Stimulated activated CD8-positive, alpha-beta memory T cell treated with anti-CD3 and anti-CD28 coated beads, Interleukin-2, amount 100 ng/mL, for 1 hour (primary cell): ENCODE measurements at regions not wholly inside any gene's neighbourhood (a gene's known extent, or its start where the extent isn't known, plus 50 kb on each side); places are given as distances from the start of the nearest gene placed in this dataset.
"Not testable (repeated sequence)": the region's sequence is repeated elsewhere in the genome, so short reads cannot be mapped to it uniquely, and the experiment has no call there.

Source experiments
- DNase-seq, 2 donors: peaks; one replicate each; pipeline ENCODE4 v3.0.0-alpha.2; 2020; ENCODE audit warnings: low read depth in 2 of 2

GRCh38 chr20:30295967-30296366, 961.5 kb upstream of the DEFB115 start:
- DNase-seq: not testable (repeated sequence)

- DNase-seq: not testable (repeated sequence)
Measured at GRCh38 chr20:30297878-30298595, 959.4 kb upstream of the DEFB115 start.

DNA sequence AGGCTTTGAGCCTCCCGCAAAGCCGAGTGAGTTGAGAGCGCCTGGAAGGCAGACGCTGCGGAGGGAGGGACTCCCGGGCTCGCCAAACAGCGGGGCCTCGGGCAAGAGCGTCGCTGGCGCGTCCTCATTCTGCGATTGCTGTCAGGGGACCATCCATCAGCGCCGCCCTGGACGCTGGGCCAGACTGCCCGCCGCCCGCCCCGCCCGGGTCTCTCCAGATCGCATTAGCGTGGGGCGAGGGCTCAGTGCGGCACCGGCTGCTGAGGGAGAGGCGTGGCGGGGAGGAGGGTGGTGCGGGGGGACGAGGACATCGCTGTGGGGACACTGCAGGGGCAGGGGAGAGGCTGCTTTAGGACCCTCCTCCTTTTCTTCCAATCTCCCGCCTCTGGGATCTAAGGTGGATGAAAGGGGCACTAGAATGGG, 957.2 kb upstream of the DEFB115 start:
- DNase-seq: not testable (repeated sequence)

DNA sequence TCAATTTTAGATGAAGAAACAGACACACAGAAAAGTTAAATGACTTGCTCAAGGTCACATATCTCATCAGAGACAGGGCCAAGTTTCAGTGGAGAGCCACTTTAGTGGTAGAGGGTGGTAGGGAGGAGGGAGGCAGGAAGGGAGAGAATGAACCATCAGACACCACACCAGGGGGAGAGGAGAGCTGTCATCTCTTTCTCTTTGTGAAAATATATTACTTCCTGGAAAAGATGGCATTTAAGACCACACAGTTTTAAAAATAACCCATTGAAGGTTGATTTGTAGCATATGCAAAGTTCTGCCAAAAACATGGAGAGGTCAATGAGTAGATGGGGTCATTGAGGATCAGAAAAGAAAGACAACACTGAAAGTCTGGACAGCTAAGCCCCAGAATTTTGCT, 954.7 kb upstream of the DEFB115 start:
- not testable (repeated sequence) for DNase-seq

DNA sequence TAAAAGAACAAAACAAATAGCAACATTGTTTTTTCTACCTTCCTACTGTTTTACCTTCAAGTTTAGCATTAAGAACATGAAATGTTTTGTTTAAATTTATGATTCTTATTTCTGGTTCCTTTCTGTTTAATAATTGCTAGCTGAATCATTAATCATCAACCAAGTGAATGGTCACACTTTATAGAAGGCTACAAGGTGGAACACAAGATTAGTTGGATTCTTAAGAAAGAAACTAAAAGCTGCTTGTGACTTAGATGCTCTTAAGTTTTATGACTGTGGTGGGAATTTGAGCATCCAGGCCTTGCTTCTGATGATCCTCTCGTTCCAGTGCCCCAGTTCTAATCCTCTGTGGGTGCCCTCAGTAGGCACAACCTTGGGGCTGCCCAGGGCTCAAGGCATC, 947.5 kb upstream of the DEFB115 start:
- not testable (repeated sequence) for DNase-seq

GRCh38 chr20:30310385-30310784, 947.1 kb upstream of the DEFB115 start:
- not testable (repeated sequence) for DNase-seq

GRCh38 chr20:30312220-30312619, 945.2 kb upstream of the DEFB115 start:
- DNase-seq: not testable (repeated sequence)

DNA sequence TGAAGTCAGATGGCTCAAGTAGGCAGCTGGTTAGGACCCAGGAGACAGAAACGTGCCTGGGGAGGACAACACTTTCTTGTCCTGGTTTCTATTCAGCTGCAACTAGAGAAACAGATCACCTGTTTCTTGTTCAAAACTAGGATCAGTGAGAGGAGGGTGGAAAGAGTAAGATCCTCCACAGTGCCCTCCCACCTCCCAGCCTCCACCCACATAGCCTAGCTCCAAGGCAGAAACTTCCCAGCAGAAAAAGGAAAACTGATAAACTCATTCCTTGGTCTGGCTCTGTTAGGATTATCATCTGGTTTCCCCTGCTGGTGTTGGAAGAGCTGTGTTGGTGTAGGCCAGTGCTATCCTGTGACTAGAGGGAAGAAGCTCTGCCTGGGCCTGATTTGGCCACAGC, 943.8 kb upstream of the DEFB115 start:
- not testable (repeated sequence) for DNase-seq

GRCh38 chr20:30316063-30316462, 941.4 kb upstream of the DEFB115 start:
- not testable (repeated sequence) for DNase-seq

DNA sequence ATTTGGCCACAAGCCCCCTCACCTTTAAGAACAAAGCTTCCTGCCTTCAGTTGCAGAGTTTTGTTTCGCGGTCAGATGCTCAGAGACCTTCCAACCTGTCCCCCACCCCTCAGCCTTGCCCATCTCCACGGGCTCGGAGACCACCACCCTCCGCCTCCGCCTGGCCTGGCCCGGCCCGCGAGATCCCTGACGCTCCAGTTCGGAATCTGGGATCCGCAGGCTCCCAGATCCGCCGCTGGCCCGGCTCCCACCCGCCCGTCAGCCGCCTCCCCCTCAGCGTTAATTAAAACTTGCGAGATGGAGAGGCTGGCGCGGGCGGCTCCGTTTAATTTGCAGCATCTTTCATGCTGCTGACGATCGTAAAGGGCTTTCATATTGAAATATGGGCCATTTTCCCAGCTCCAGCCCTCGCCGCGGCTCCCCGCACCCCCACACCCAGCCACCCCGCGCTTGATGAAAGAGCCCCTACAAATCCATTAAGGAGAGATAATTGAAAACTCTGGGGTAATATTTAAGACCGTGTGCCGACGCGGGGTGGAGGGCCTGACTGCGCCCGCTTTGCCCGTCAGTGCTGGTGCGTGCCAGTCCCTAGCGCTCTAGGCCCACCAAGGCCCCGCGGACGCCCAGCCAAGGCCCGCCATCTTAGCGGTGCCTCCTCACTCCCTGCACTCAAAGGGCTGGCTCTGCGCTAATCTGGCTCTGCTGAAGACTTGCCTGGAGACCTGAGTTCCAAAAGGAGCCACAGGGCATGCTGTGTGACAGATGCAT, 940.7 kb upstream of the DEFB115 start:
- not testable (repeated sequence) for DNase-seq

GRCh38 chr20:30333744-30334143, 923.7 kb upstream of the DEFB115 start:
- not testable (repeated sequence) for DNase-seq

DNA sequence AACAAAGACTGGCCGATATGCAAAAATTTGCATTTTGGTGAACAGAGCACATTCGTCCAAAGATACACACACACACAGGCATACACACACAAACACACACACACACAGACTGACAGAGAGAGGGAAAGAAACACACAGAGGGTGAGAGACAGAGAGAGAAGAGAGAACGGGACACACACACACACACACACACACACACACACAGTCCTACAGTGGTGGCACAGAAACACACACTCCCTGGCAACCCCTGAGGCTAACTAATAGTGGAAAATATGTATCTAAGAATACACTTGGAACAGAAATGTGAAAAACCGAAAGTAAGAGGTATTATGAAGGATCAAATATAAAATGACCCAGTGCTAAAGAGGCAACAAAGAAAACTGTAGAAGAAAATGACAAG, 919.9 kb upstream of the DEFB115 start:
- DNase-seq: not testable (repeated sequence)

DNA sequence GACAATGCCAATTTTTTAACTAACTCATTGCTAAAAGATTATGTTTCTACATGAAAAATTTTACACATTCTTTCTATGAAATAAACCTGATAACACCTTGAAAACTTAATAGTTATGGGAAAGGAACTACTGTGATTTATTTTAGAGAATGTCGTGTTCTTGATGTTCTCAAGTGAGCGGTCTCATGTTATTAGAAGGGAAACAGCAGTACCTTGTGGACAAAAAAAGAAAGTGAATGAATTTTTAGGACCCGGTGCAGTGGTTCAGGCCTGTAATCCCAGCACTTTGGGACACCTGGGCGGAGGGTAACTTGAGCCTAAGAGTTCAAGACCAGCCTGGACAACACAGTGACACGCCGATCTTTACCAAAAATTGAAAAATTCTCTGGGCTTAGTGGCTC, 908.5 kb upstream of the DEFB115 start:
- DNase-seq: not testable (repeated sequence)

DNA sequence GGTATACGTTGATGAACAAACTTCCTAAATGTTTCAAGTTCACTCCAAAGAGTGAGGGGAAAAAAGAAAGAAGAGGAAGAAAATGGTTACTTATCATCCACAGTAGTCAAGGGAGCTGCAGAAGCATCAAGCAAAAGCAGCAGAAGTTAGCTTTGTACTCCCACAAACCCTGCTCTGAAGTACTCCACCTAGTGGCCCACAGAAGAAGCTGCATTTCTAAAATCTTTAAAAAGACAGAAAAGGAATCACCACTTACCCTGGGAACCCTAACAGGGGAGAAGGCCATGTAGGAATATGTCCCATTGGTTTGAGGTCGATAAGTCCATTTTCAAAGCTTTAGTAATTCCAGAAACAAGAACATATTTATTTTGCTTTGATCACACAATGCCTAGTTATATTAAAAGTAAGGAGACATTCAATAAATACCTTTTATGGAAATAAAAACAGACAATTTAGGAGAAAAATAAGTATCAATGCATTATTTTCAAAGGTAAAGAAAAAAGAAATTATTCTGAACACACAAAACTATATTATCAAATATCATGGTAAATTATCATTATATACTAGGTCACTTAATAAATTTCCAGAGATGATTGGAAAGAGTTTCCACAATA, 900.5 kb upstream of the DEFB115 start:
- not testable (repeated sequence) for DNase-seq

DNA sequence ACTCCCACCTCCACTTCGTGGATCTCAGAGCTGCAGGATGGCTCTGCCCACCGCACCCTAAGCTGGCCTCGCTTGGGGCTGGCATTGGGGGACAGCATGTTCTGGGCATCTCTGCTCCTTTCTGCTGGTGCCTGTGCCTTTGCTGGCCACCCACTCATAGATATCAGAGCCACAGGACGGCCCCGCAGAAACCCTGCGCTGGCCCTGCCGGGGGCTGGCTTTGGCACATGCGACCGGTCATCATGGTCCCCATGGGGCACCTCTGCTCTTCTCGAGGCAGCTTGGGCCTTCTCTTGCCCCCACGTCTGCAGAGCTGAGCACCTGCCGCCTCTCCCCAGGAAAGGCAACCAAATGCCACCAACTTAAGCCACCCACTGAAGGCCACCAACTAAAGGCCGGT, 895.7 kb upstream of the DEFB115 start:
- not testable (repeated sequence) for DNase-seq

- DNase-seq: not testable (repeated sequence)
Measured at GRCh38 chr20:30376430-30376766, 881.1 kb upstream of the DEFB115 start.

DNA sequence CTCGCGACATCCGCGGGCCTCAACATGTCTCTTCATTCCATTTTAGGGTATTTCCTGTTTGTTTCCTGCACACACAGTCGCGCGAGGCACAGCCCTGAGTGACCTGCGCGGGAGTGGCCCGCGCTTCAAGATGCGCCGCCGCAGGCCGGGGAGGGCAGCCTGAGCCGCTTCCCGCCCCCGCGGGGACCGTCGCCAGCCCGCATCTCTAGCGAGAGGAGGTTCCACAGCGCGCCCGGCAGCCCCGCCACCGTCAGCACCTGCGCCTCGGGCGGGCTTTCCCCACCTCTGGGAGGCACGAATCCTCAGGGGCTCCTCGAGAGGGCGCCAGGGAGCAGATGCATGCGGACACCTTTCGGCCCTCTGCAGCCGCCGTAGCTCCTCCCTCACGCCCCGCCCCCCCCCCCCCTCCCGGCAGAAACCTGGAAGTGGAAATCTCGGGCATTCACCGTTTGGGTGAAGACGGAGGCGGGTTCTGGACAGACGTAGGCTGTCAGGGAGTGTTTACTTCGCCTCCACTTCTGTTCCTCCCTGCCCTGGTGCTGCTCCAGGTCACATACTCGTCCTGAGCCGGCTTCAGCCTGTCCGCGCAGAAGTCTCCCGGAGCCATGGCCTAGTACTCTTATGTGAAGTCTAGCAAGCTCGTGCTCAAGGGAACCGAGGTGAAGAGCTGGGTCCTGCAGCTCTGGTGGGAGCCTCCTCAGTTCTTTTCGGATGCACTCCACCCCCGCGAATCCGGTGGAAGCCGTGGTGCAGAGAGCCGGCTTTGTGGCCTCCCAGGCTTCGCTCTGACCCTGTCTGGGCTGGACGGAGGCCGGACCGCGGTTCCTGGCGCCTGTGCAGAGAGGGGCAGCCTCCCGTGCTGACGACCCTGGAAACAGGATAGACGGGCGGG, 880.5 kb upstream of the DEFB115 start:
- DNase-seq: peak; percentile 56 to 84

DNA sequence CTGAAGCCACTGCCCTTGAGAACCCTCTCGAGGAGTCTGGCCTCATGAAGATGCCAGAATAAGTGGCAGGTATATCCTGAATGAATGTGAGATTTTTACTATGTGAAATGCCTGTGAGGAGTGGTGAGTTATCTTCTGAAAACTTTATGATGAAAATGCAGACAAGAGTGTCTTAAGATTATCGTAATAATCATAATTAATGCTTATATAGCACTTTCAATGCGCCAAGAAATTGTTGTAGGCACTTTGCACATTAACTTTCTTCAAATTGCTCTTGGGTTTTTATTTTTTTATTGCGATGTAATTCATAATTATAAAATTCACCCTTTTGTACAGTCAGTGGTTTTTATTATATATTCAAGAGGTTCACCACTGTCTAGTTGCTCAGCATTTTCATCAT, 879.1 kb upstream of the DEFB115 start:
- not testable (repeated sequence) for DNase-seq

DNA sequence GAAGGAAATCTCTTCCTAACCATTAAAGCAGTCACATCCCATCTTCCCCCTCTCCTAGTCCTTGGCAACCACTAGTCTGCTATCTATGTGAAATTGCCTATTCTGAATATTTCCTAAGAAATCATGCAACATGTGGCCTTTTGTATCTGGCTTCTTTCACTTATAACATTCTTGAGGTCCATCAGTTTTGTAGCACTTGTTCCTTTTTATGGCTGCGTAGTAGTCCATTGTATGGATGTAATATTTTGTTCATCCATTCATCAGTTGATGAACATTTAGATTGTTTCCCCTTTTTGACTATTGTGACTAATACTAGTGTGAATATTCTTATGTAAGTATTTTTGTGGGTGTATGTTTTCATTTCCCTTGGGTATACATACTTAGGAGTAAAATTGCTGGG, 878.7 kb upstream of the DEFB115 start:
- not testable (repeated sequence) for DNase-seq

DNA sequence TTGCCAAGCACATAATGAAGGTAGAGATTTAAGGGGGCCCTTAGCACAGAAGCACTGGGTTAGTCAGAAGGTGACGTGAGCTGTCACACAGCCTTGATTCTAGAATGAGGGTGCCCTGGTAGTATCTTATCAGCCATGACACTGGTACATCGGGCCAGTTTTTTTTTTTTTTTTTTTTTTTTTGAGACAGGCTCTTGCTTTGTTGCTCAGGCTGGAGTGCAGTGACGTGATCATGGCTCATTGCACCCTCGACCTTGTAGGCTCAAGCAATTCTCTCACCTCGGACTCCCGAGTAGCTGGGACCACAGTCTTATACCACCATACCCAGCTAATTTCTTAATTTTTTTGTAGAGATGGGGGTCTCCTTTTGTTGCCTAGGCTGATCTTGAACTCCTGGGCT, 872.6 kb upstream of the DEFB115 start:
- not testable (repeated sequence) for DNase-seq

DNA sequence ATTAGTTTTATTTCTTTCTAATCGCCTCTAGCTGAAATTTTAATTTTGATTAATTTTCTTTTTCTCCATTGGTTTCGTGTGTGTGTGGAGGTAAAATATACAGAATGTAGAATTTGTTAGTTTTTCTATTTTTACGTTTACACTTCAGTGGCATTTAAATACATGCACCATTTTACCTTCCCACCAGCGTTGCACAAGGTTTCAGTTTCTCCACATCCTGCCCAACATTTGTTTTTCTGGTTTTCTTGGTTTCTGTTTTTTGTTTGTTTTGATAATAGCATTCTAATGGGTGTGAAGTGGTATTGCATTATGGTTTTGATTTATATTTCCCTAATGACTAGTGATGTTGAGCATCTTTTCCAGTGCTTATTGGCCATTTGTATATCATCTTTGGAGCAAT, 871.4 kb upstream of the DEFB115 start:
- DNase-seq: not testable (repeated sequence)

- DNase-seq: not testable (repeated sequence)
Measured at GRCh38 chr20:30387823-30388222, 869.6 kb upstream of the DEFB115 start.
